SH-SY5Y (cell line): ENCODE measurements at regions not wholly inside any gene's neighbourhood (a gene's known extent, or its start where the extent isn't known, plus 50 kb on each side); places are given as distances from the start of the nearest gene placed in this dataset.

ENCODE experiments used
- GATA2 ChIP-seq: IDR thresholded peaks from 2 replicates; pipeline ENCODE4 v1.6.1; 2011; ENCODE audit warnings: mild to moderate bottlenecking, low read depth, low read length
- GATA3 ChIP-seq: IDR thresholded peaks from 2 replicates; pipeline ENCODE4 v1.6.1; 2011; ENCODE audit warnings: low read depth, mild to moderate bottlenecking, low read length, moderate library complexity

- no peak for TF ChIP-seq GATA2
- TF ChIP-seq GATA3: no peak
These were observed 155.3 kb upstream of the PKDCC start for GRCh38 chr2:41892476-41892875.
